ENCODE measurements at regions not wholly inside any gene's neighbourhood (a gene's known extent, or its start where the extent isn't known, plus 50 kb on each side); places are given as distances from the start of the nearest gene placed in this dataset.

DNA sequence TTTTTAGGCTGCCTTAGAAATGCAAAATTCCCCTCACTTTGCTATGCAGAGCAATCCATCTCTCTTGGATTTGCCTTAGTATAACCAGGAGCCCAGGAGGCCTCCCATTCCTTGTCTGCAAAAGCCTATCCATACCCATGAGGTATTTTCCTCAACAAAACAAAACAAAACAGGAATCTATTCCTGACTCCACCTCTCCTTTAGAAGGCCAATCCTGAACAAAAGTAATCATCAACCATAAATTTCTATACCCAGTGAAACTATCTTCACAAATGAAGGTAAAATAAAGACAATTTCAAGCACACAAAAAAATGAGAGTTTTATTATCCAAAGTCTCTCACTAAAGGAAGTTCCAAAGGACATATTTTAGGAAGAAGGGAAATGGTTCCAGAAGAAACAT lies 365.7 kb downstream of the KCNRG start:
- Histone ChIP-seq H3K36me3 (ENCODE audit: low read length) (peaks cover 4% of the 10 kb centered on the region; the same call in 1 of the 2 replicates), H2AFZ (ENCODE audit: low read depth, low read length, severe bottlenecking) (no peak overlapping the region), H3F3A (ENCODE audit: insufficient read depth) (no peaks in the 10 kb centered on the region), H3K79me2 (ENCODE audit: insufficient read depth, low read length) (no peaks in the 10 kb centered on the region), H3K27ac (ENCODE audit: low read depth, low read length) (no peak overlapping the region), H3K27me3 (ENCODE audit: low read length) (no peaks in the 10 kb centered on the region), H3K4me3 (ENCODE audit: insufficient read depth, low read length, poor library complexity, severe bottlenecking) (no peak overlapping the region), H3K4me2 (ENCODE audit: low read depth, low read length, poor library complexity, severe bottlenecking) (no peak overlapping the region), H4K20me1 (ENCODE audit: low read depth, low read length) (no peaks in the 10 kb centered on the region), H3K9me3 (ENCODE audit: insufficient read depth, low read length) (peaks cover 19% of the 10 kb centered on the region; the same call in 1 of the 2 replicates), H3K9ac (ENCODE audit: low read length) (no peak overlapping the region), H3K9me2 (replicated peaks; ENCODE audit: insufficient read depth, low read length) (no peaks in the 10 kb centered on the region)
- TF ChIP-seq, protein P1, sequence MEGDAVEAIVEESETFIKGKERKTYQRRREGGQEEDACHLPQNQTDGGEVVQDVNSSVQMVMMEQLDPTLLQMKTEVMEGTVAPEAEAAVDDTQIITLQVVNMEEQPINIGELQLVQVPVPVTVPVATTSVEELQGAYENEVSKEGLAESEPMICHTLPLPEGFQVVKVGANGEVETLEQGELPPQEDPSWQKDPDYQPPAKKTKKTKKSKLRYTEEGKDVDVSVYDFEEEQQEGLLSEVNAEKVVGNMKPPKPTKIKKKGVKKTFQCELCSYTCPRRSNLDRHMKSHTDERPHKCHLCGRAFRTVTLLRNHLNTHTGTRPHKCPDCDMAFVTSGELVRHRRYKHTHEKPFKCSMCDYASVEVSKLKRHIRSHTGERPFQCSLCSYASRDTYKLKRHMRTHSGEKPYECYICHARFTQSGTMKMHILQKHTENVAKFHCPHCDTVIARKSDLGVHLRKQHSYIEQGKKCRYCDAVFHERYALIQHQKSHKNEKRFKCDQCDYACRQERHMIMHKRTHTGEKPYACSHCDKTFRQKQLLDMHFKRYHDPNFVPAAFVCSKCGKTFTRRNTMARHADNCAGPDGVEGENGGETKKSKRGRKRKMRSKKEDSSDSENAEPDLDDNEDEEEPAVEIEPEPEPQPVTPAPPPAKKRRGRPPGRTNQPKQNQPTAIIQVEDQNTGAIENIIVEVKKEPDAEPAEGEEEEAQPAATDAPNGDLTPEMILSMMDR (IDR thresholded peaks at IDR 0.05; ENCODE audit: insufficient read depth, low read length, poor library complexity, severe bottlenecking) = no peak
- no peak for TF ChIP-seq EZH2phosphoT487 (conservative IDR thresholded peaks at IDR 0.05; ENCODE audit: low read length)

DNA sequence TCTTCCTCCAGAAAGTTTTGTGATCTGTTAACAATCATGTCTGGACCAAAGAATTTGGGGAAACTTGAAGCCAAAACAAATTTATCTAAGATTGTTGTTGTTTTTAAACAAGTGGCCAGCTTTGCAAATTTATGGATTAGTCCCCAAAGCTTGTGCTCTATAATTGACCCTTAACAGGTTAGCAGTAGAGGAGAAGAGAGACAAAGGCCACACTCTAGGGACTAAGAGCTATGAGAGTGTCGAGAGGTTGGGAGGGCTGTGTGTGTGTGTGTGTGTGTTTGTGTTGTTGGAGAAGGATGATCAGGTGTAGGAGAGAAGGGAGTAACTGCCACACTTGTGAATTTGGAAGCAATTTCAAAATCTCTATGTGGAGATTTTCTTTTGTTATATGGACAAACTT lies 367.3 kb downstream of the KCNRG start:
- H3F3A ChIP-seq (ENCODE audit: insufficient read depth) = no peaks in the 10 kb centered on the region
- H3K27ac ChIP-seq (ENCODE audit: low read depth, low read length) = no peak overlapping the region
- no peaks in the 10 kb centered on the region for H4K20me1 ChIP-seq (ENCODE audit: low read depth, low read length)
- H3K9me2 ChIP-seq (replicated peaks; ENCODE audit: insufficient read depth, low read length) = no peaks in the 10 kb centered on the region
- TF ChIP-seq EZH2phosphoT487 (conservative IDR thresholded peaks at IDR 0.05; ENCODE audit: low read length) = no peak
- TF ChIP-seq, protein P1 (IDR thresholded peaks at IDR 0.05; ENCODE audit: insufficient read depth, low read length, poor library complexity, severe bottlenecking) = no peak
- H3K9ac ChIP-seq (ENCODE audit: low read length) = no peak overlapping the region
- H2AFZ ChIP-seq (ENCODE audit: low read depth, low read length, severe bottlenecking) = no peak overlapping the region
- H3K79me2 ChIP-seq (ENCODE audit: insufficient read depth, low read length) = no peaks in the 10 kb centered on the region
- H3K36me3 ChIP-seq (ENCODE audit: low read length) = peaks cover 4% of the 10 kb centered on the region; the same call in 1 of the 2 replicates
- H3K27me3 ChIP-seq (ENCODE audit: low read length) = no peaks in the 10 kb centered on the region
- H3K4me3 ChIP-seq (ENCODE audit: insufficient read depth, low read length, poor library complexity, severe bottlenecking) = no peak overlapping the region
- peaks cover 19% of the 10 kb centered on the region; the same call in 1 of the 2 replicates for H3K9me3 ChIP-seq (ENCODE audit: insufficient read depth, low read length)
- H3K4me2 ChIP-seq (ENCODE audit: low read depth, low read length, poor library complexity, severe bottlenecking) = no peak overlapping the region

DNA sequence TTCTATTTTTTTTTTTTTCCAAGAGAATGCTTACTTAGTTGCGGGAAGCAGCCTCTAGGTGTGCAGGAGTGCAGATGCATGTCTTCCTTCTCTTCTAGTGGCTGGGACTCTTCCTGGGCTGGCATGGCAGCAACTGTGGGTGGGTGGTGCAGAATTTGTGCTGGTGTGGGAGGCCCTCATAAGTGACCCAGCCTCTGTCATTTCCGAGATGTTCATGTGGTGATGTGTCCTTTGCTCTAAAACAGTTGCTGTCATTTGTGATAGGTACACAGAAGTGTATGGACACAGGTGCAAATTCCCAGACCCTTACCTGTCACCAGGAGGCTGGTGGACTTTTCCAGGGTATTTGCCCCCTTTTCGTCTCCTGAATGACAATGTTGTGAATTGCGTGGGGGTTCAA lies 367.7 kb downstream of the KCNRG start:
- Histone ChIP-seq H2AFZ (ENCODE audit: low read depth, low read length, severe bottlenecking) (no peak overlapping the region), H3K4me3 (ENCODE audit: insufficient read depth, low read length, poor library complexity, severe bottlenecking) (no peak overlapping the region), H4K20me1 (ENCODE audit: low read depth, low read length) (no peaks in the 10 kb centered on the region), H3K27me3 (ENCODE audit: low read length) (no peaks in the 10 kb centered on the region), H3K9me3 (ENCODE audit: insufficient read depth, low read length) (peaks cover 19% of the 10 kb centered on the region; the same call in 1 of the 2 replicates), H3K9me2 (replicated peaks; ENCODE audit: insufficient read depth, low read length) (no peaks in the 10 kb centered on the region), H3K9ac (ENCODE audit: low read length) (no peak overlapping the region), H3K36me3 (ENCODE audit: low read length) (peaks cover 4% of the 10 kb centered on the region; the same call in 1 of the 2 replicates), H3K4me2 (ENCODE audit: low read depth, low read length, poor library complexity, severe bottlenecking) (no peak overlapping the region), H3F3A (ENCODE audit: insufficient read depth) (no peaks in the 10 kb centered on the region), H3K27ac (ENCODE audit: low read depth, low read length) (no peak overlapping the region), H3K79me2 (ENCODE audit: insufficient read depth, low read length) (no peaks in the 10 kb centered on the region)
- TF ChIP-seq, protein P1 (IDR thresholded peaks at IDR 0.05; ENCODE audit: insufficient read depth, low read length, poor library complexity, severe bottlenecking) = no peak
- no peak for TF ChIP-seq EZH2phosphoT487 (conservative IDR thresholded peaks at IDR 0.05; ENCODE audit: low read length)

Measured in SU-DHL-6 (cell line).